Loucy (cell line): ENCODE measurements at regions not wholly inside any gene's neighbourhood (a gene's known extent, or its start where the extent isn't known, plus 50 kb on each side); places are given as distances from the start of the nearest gene placed in this dataset.
"Not testable (repeated sequence)": the region's sequence is repeated elsewhere in the genome, so short reads cannot be mapped to it uniquely, and the experiment has no call there.

Source experiments
- H2AFZ ChIP-seq: fragments of 200-600 bp; sonication (generic); 2 replicates; pipeline ENCODE4 v1.6.0; 2016; ENCODE audit warnings: antibody characterized with exemption, mild to moderate bottlenecking, low read length, moderate library complexity
- H3F3A ChIP-seq: fragments of 200-600 bp; 2 replicates; pipeline ENCODE4 v1.6.0; 2016; ENCODE audit warnings: antibody characterized with exemption, low read depth, mild to moderate bottlenecking
- H3K27me3 ChIP-seq: fragments of 200-600 bp; sonication (generic); 2 replicates; pipeline ENCODE4 v1.6.1; 2014; ENCODE audit warnings: low read length, mild to moderate bottlenecking; ENCODE audit not compliant: insufficient read depth, poor library complexity, severe bottlenecking
- H3K36me3 ChIP-seq: fragments of 200-600 bp; sonication (generic); 2 replicates; pipeline ENCODE4 v1.6.1; 2016; ENCODE audit warnings: low read length; ENCODE audit not compliant: insufficient read depth
- H3K4me1 ChIP-seq: fragments of 200-600 bp; sonication (generic); 2 replicates; pipeline ENCODE4 v1.5.1; 2014; ENCODE audit warnings: low read length, mild to moderate bottlenecking; ENCODE audit not compliant: insufficient read depth, poor library complexity, severe bottlenecking
- H3K4me2 ChIP-seq: fragments of 200-600 bp; sonication (generic); 2 replicates; pipeline ENCODE4 v1.6.0; 2014; ENCODE audit warnings: antibody characterized with exemption, low read length, low read depth, mild to moderate bottlenecking; ENCODE audit not compliant: poor library complexity, severe bottlenecking
- H3K4me3 ChIP-seq: fragments of 200-600 bp; sonication (generic); 2 replicates; pipeline ENCODE4 v1.5.1; 2014; ENCODE audit warnings: low read length, mild to moderate bottlenecking, mixed read lengths; ENCODE audit not compliant: poor library complexity, severe bottlenecking
- H3K79me2 ChIP-seq: fragments of 200-600 bp; sonication (generic); 2 replicates; pipeline ENCODE4 v1.6.1; 2014; ENCODE audit warnings: low read length; ENCODE audit not compliant: insufficient read depth
- H3K9ac ChIP-seq: fragments of 200-600 bp; sonication (generic); 2 replicates; pipeline ENCODE4 v1.6.0; 2014; ENCODE audit warnings: mild to moderate bottlenecking, low read depth, low read length, moderate library complexity; ENCODE audit not compliant: poor library complexity, severe bottlenecking
- H3K9me2 ChIP-seq: fragments of 200-600 bp; sonication (generic); replicated peaks from 2 replicates; pipeline ENCODE4 v1.6.1; 2016; ENCODE audit warnings: low read depth, low read length, mixed read lengths
- H3K9me3 ChIP-seq: fragments of 200-600 bp; sonication (generic); 2 replicates; pipeline ENCODE4 v1.6.1; 2014; ENCODE audit warnings: mild to moderate bottlenecking, antibody characterized with exemption, low read length, low read depth; ENCODE audit not compliant: insufficient read depth
- H4K20me1 ChIP-seq: fragments of 200-600 bp; sonication (generic); 2 replicates; pipeline ENCODE4 v1.6.0; 2014; ENCODE audit warnings: antibody characterized with exemption, low read length, mild to moderate bottlenecking; ENCODE audit not compliant: insufficient read depth, poor library complexity, severe bottlenecking
- EZH2phosphoT487 ChIP-seq: fragments of 200-600 bp; IDR thresholded peaks from 2 replicates; pipeline ENCODE4 v1.6.1; 2018; ENCODE audit warnings: antibody characterized with exemption, mild to moderate bottlenecking, moderate library complexity, borderline replicate concordance
- TF ChIP-seq, protein P1 (sequence below): fragments of 200-600 bp; sonication (generic); conservative IDR thresholded peaks from 2 replicates; pipeline ENCODE4 v1.5.1; 2014; ENCODE audit warnings: mild to moderate bottlenecking, antibody characterized with exemption, low read length

DNA sequence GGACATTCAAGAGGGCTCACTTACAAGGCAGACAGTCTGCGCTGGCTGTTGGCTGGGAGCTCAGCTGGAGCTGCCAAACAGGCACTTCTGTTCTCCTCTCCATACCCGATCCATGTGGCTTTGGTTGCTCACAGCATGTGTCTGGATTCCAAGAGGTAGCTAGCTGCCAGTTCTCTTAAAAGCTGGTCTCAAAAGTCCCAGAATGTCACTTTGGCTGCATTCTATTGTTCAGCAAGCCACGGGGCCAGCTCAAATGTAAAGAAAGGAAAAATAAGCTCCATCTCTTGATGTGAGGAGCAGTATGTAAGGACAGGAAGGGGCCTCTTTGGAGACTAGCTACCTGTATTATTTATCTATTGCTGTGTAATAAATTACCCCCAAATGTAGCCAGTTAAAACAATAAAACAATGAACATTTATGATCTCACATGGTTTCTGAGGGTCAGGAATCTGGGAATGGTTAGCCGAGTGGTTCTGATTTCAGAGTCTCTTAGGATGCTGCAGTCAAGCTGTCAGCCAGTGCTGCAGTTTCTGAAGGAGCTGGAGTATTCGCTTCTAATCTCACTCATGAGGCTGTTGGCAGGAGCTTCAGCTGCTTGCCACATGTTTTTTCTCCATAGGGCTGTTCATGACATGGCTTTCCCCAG is 112.7 kb upstream of the CLINT1 start:
- H3K9me2 ChIP-seq, result no peaks in the 10 kb centered on the region
- no peaks in the 10 kb centered on the region for H3K4me1 ChIP-seq
- no peak overlapping the region for H3K4me3 ChIP-seq
- no peaks in the 10 kb centered on the region for H3K79me2 ChIP-seq
- H2AFZ ChIP-seq, result no peak overlapping the region
- no peaks in the 10 kb centered on the region for H3K36me3 ChIP-seq
- no peaks in the 10 kb centered on the region for H3F3A ChIP-seq
- no peaks in the 10 kb centered on the region for H3K9me3 ChIP-seq
- TF ChIP-seq, protein P1, sequence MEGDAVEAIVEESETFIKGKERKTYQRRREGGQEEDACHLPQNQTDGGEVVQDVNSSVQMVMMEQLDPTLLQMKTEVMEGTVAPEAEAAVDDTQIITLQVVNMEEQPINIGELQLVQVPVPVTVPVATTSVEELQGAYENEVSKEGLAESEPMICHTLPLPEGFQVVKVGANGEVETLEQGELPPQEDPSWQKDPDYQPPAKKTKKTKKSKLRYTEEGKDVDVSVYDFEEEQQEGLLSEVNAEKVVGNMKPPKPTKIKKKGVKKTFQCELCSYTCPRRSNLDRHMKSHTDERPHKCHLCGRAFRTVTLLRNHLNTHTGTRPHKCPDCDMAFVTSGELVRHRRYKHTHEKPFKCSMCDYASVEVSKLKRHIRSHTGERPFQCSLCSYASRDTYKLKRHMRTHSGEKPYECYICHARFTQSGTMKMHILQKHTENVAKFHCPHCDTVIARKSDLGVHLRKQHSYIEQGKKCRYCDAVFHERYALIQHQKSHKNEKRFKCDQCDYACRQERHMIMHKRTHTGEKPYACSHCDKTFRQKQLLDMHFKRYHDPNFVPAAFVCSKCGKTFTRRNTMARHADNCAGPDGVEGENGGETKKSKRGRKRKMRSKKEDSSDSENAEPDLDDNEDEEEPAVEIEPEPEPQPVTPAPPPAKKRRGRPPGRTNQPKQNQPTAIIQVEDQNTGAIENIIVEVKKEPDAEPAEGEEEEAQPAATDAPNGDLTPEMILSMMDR, result no peak
- TF ChIP-seq EZH2phosphoT487, result no peak
- H3K4me2 ChIP-seq, result no peak overlapping the region
- no peaks in the 10 kb centered on the region for H4K20me1 ChIP-seq
- no peak overlapping the region for H3K9ac ChIP-seq
- no peaks in the 10 kb centered on the region for H3K27me3 ChIP-seq

DNA sequence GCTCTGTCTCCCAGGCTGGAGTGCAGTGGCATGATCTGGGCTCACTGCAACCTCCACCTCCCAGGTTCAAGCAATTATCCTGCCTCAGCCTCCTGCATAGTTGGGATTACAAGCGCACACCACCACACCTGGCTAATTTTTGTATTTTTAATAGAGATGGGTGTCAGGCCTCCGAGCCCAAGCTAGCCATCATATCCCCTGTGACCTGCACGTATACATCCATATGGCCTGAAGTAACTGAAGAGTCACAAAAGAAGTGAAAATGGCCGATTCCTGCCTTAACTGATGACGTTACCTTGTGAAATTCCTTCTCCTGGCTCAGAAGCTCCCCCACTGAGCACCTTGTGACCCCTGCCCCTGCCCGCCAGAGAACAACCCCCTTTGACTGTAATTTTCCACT is 109.6 kb upstream of the CLINT1 start:
- H3K9me3 ChIP-seq, H3K4me2 ChIP-seq, H3K4me3 ChIP-seq, H3K27me3 ChIP-seq, H4K20me1 ChIP-seq, H3K9ac ChIP-seq, H2AFZ ChIP-seq, H3K9me2 ChIP-seq, H3K4me1 ChIP-seq, H3F3A ChIP-seq, H3K79me2 ChIP-seq, H3K36me3 ChIP-seq: not testable (repeated sequence)

DNA sequence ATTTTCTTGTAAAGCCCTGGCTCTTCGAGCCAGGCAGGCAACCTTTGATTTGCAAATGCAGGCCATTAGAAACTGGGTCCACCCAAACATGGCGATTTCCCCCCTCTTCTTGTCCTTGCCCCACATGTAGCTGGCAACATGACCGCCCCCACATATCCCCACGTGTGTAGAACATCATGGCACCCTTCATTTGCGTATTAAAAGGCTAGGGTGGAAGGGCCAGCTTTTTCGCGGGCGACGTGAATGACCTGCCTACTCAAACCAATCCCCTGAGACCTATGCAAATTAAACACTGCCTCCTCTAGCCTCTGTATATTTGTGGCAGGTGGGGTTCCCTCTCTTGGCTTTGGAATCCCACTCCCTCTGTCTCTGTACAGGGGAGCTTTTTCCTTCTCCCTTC is 107.0 kb upstream of the CLINT1 start:
- Histone ChIP-seq H3K9me2 (no peaks in the 10 kb centered on the region), H2AFZ (no peak overlapping the region), H3K9me3 (no peaks in the 10 kb centered on the region), H3K4me1 (no peaks in the 10 kb centered on the region), H3K9ac (no peak overlapping the region), H3K4me3 (no peak overlapping the region), H3F3A (no peaks in the 10 kb centered on the region), H3K27me3 (no peaks in the 10 kb centered on the region), H3K4me2 (no peak overlapping the region), H3K79me2 (no peaks in the 10 kb centered on the region), H4K20me1 (no peaks in the 10 kb centered on the region), H3K36me3 (no peaks in the 10 kb centered on the region)
- TF ChIP-seq, protein P1, result no peak
- TF ChIP-seq EZH2phosphoT487, result no peak

DNA sequence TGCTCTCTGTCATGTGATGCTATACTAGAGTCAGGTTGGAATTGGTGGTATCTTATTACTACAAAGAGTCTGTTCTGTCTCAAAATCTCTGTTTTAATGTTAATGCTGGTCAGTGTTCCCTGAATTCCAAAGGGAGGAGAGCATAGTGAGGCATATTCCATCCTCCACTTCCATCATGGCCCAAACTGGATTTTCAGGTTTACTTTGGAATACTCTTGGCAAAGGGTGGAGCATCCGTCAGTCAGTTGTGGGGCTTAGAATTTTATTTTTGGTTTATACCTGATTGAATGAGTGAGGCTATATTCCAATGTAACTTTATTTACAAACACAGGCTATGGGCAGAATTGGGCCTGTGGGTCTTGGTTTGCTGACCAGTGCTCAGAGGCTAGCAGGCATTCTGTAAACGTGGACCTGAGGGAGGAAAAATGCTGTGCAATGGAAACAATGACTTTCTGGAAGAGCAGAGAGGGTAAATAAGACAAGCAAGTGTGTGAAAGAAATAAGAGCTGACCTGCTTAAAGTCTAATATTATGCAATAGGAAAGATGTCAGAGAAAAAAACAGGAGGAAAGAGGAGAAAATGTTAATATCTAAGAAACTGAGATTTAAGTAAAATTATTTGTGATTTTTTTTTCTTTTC is 106.2 kb upstream of the CLINT1 start:
- Histone ChIP-seq H3K27me3 (no peaks in the 10 kb centered on the region), H4K20me1 (no peaks in the 10 kb centered on the region), H2AFZ (no peak overlapping the region), H3K9me3 (no peaks in the 10 kb centered on the region), H3K9ac (no peak overlapping the region), H3K4me3 (no peak overlapping the region), H3K4me2 (no peak overlapping the region), H3K79me2 (no peaks in the 10 kb centered on the region), H3K4me1 (no peaks in the 10 kb centered on the region), H3K36me3 (no peaks in the 10 kb centered on the region), H3K9me2 (no peaks in the 10 kb centered on the region), H3F3A (no peaks in the 10 kb centered on the region)
- TF ChIP-seq EZH2phosphoT487, result no peak
- TF ChIP-seq, protein P1, result no peak
